H9 (cell line): ENCODE measurements at regions not wholly inside any gene's neighbourhood (a gene's known extent, or its start where the extent isn't known, plus 50 kb on each side); places are given as distances from the start of the nearest gene placed in this dataset.

Experiments
- DNase-seq: peaks from one replicate; pipeline ENCODE4 v3.0.0-alpha.2; 2017
- H2AFZ ChIP-seq: one replicate; pipeline ENCODE4 v1.6.1; 2013; ENCODE audit warnings: mild to moderate bottlenecking, low read length, control low read depth, moderate library complexity
- H2AK5ac ChIP-seq: 2 replicates; pipeline ENCODE4 v1.6.1; 2013; ENCODE audit warnings: low read length, control low read depth, mixed read lengths; ENCODE audit not compliant: insufficient read length
- H2BK120ac ChIP-seq: one replicate; pipeline ENCODE4 v1.6.1; 2013; ENCODE audit warnings: low read depth, mild to moderate bottlenecking, low read length, control low read depth, inconsistent platforms; ENCODE audit not compliant: poor library complexity, severe bottlenecking
- H2BK12ac ChIP-seq: 2 replicates; pipeline ENCODE4 v1.6.1; 2013; ENCODE audit warnings: low read length, control low read depth, mixed read lengths, low read depth; ENCODE audit not compliant: insufficient read length
- H2BK15ac ChIP-seq: 2 replicates; pipeline ENCODE4 v1.6.1; 2013; ENCODE audit warnings: low read depth, low read length, control low read depth
- H2BK20ac ChIP-seq: one replicate; pipeline ENCODE4 v1.6.1; 2013; ENCODE audit warnings: low read depth, mild to moderate bottlenecking, low read length, control low read depth, inconsistent platforms; ENCODE audit not compliant: poor library complexity, severe bottlenecking
- H2BK5ac ChIP-seq: 2 replicates; pipeline ENCODE4 v1.6.1; 2013; ENCODE audit warnings: low read length, control low read depth, mixed read lengths; ENCODE audit not compliant: insufficient read length
- H3K14ac ChIP-seq: 2 replicates; pipeline ENCODE4 v1.6.1; 2013; ENCODE audit warnings: low read length, control low read depth; ENCODE audit not compliant: insufficient read depth
- H3K18ac ChIP-seq: 2 replicates; pipeline ENCODE4 v1.6.1; 2013; ENCODE audit warnings: low read depth, mild to moderate bottlenecking, mixed read lengths, low read length, control low read depth; ENCODE audit not compliant: insufficient read length
- H3K23ac ChIP-seq: 2 replicates; pipeline ENCODE4 v1.6.1; 2013; ENCODE audit warnings: low read length, control low read depth, mixed read lengths, low read depth; ENCODE audit not compliant: insufficient read length
- H3K23me2 ChIP-seq: 2 replicates; pipeline ENCODE4 v1.6.1; 2013; ENCODE audit warnings: low read depth, mild to moderate bottlenecking, mixed read lengths, low read length, control low read depth; ENCODE audit not compliant: insufficient read length, poor library complexity, severe bottlenecking
- H3K27ac ChIP-seq: 2 replicates; pipeline ENCODE4 v1.5.1; 2013; ENCODE audit warnings: low read length, control low read depth, mixed read lengths, low read depth; ENCODE audit not compliant: insufficient read length
- H3K27me3 ChIP-seq: 2 replicates; pipeline ENCODE4 v1.6.1; 2013; ENCODE audit warnings: low read length, control low read depth, inconsistent platforms; ENCODE audit not compliant: insufficient read depth
- H3K4ac ChIP-seq: 2 replicates; pipeline ENCODE4 v1.6.1; 2013; ENCODE audit warnings: low read depth, mild to moderate bottlenecking, control low read depth, inconsistent platforms, low read length, moderate library complexity
- H3K4me1 ChIP-seq: 2 replicates; pipeline ENCODE4 v1.6.1; 2013; ENCODE audit warnings: low read length, control low read depth, inconsistent platforms; ENCODE audit not compliant: insufficient read depth
- H3K4me2 ChIP-seq: 2 replicates; pipeline ENCODE4 v1.6.1; 2013; ENCODE audit warnings: low read length, control low read depth, mixed read lengths; ENCODE audit not compliant: insufficient read length, insufficient read depth
- H3K56ac ChIP-seq: 2 replicates; pipeline ENCODE4 v1.6.1; 2013; ENCODE audit warnings: low read depth, mild to moderate bottlenecking, mixed read lengths, low read length, control low read depth; ENCODE audit not compliant: insufficient read length
- H3K79me1 ChIP-seq: 2 replicates; pipeline ENCODE4 v1.6.1; 2013; ENCODE audit warnings: low read depth, mild to moderate bottlenecking, moderate library complexity, low read length, control low read depth, inconsistent platforms; ENCODE audit not compliant: insufficient read depth, poor library complexity, severe bottlenecking
- H3K79me2 ChIP-seq: 2 replicates; pipeline ENCODE4 v1.6.1; 2013; ENCODE audit warnings: low read length, control low read depth, inconsistent platforms; ENCODE audit not compliant: insufficient read depth
- H3K9ac ChIP-seq: 2 replicates; pipeline ENCODE4 v1.6.1; 2013; ENCODE audit warnings: low read length, control low read depth, mixed read lengths; ENCODE audit not compliant: insufficient read length; ENCODE audit errors: extremely low read depth
- H3K9me3 ChIP-seq: one replicate; pipeline ENCODE4 v1.6.1; 2013; ENCODE audit warnings: low read depth, low read length, inconsistent platforms; ENCODE audit not compliant: control insufficient read depth
- H3T11ph ChIP-seq: one replicate; pipeline ENCODE4 v1.6.1; 2013; ENCODE audit warnings: mild to moderate bottlenecking, low read length, control low read depth, inconsistent platforms
- H4K20me1 ChIP-seq: one replicate; pipeline ENCODE4 v1.6.1; 2013; ENCODE audit not compliant: control insufficient read depth, insufficient read length, insufficient read depth
- H4K5ac ChIP-seq: 2 replicates; pipeline ENCODE4 v1.6.1; 2013; ENCODE audit warnings: low read depth, mild to moderate bottlenecking, mixed read lengths, low read length, control low read depth; ENCODE audit not compliant: insufficient read length
- H4K8ac ChIP-seq: replicated peaks from 2 replicates; pipeline ENCODE4 v1.6.1; 2013; ENCODE audit warnings: low read length, control low read depth, mixed read lengths, low read depth; ENCODE audit not compliant: insufficient read length
- H4K91ac ChIP-seq: 2 replicates; pipeline ENCODE4 v1.6.1; 2013; ENCODE audit warnings: low read depth, mild to moderate bottlenecking, moderate library complexity, mixed read lengths, low read length, control low read depth; ENCODE audit not compliant: insufficient read length
- H3K27ac Mint-ChIP-seq, 3 experiments: 2 replicates in 2 of 3; 3 replicates in 1 of 3; pipeline ENCODE4 v1.8.0; 2020 to 2021; ENCODE audit warnings: mixed read lengths in 3 of 3, mild to moderate bottlenecking in 1 of 3, moderate library complexity in 1 of 3
- H3K27me3 Mint-ChIP-seq: 2 replicates; pipeline ENCODE4 v1.8.0; 2021; ENCODE audit warnings: low read depth, mild to moderate bottlenecking, moderate library complexity, mixed read lengths
- H3K36me3 Mint-ChIP-seq, 3 experiments: 2 replicates in 2 of 3; 3 replicates in 1 of 3; pipeline ENCODE4 v1.8.0; 2020 to 2021; ENCODE audit warnings: low read depth in 3 of 3, mixed read lengths in 3 of 3; ENCODE audit not compliant: insufficient read depth in 1 of 3
- H3K4me1 Mint-ChIP-seq, 2 experiments: 2 replicates each; pipeline ENCODE4 v1.8.0; 2020; ENCODE audit warnings: mixed read lengths in 2 of 2
- H3K4me3 Mint-ChIP-seq, 2 experiments: 2 replicates in 1 of 2; 3 replicates in 1 of 2; pipeline ENCODE4 v1.8.0; 2020 to 2021; ENCODE audit warnings: mild to moderate bottlenecking in 2 of 2, mixed read lengths in 2 of 2, moderate library complexity in 1 of 2
- H3K9me3 Mint-ChIP-seq, 2 experiments: 2 replicates in 1 of 2; 3 replicates in 1 of 2; pipeline ENCODE4 v1.8.0; 2020; ENCODE audit warnings: mild to moderate bottlenecking in 2 of 2, mixed read lengths in 2 of 2, moderate library complexity in 1 of 2
- WGBS: extraction: QIAGEN DNeasy Blood & Tissue Kit; methylation state at CpG from one replicate; pipeline ENCODE4 v1.1.7; 2013; ENCODE audit warnings: missing lambda C conversion rate, low lambda C conversion rate, mixed read lengths; ENCODE audit not compliant: insufficient read length; ENCODE audit errors: extremely low coverage; 5-methylcytosine and 5-hydroxymethylcytosine counted together
- TF ChIP-seq, protein P1 (sequence below): fragments of 200-600 bp; sonication (generic); conservative IDR thresholded peaks from 3 replicates; pipeline ENCODE4 v1.8.0; 2021; ENCODE audit warnings: antibody characterized with exemption, mild to moderate bottlenecking

GRCh38 chr10:28072573-28072972, 73.7 kb upstream of the ODAD2 start:
- no peak overlapping the region for H2AFZ ChIP-seq
- H3K4me2 ChIP-seq: no peak overlapping the region
- H3K23ac ChIP-seq: no peak overlapping the region

More at GRCh38 chr10:28072573-28072972, 73.7 kb upstream of the ODAD2 start:
- Histone ChIP-seq H3K79me1 (no peaks in the 10 kb centered on the region), H2BK12ac (no peak overlapping the region), H4K20me1 (no peaks in the 10 kb centered on the region), H3K27me3 (no peaks in the 10 kb centered on the region), H2BK5ac (no peak overlapping the region), H2AK5ac (no peak overlapping the region), H4K5ac (no peak overlapping the region), H3K4me1 (no peaks in the 10 kb centered on the region; the same call in 1 of the 2 replicates), H2BK15ac (no peak overlapping the region), H2BK120ac (no peak overlapping the region), H3K18ac (no peak overlapping the region), H3K56ac (no peak overlapping the region), H4K91ac (no peak overlapping the region), H3K79me2 (no peaks in the 10 kb centered on the region), H3T11ph (no peak overlapping the region), H3K9me3 (no peaks in the 10 kb centered on the region), H3K9ac (no peak overlapping the region), H3K4ac (no peak overlapping the region), H3K27ac (no peak overlapping the region), H2BK20ac (no peak overlapping the region), H3K14ac (no peak overlapping the region), H4K8ac (no peak overlapping the region), H3K23me2 (no peaks in the 10 kb centered on the region)
- Mint-ChIP-seq H3K4me1 (peaks cover 3% of the 10 kb centered on the region in 2 experiments; a peak in 3 of 4 replicates), H3K27me3 (no peaks in the 10 kb centered on the region), H3K4me3 (no peak overlapping the region), H3K27ac (no peak overlapping the region), H3K36me3 (peaks cover 2 to 8% (median 7%) of the 10 kb centered on the region in 3 experiments; a peak in 6 of 7 replicates), H3K9me3 (peaks cover 0 to 4% of the 10 kb centered on the region in 2 experiments; a peak in 3 of 5 replicates)
- WGBS: no CpG with 5 or more reads among the region's 1 CpG
- TF ChIP-seq, protein P1, sequence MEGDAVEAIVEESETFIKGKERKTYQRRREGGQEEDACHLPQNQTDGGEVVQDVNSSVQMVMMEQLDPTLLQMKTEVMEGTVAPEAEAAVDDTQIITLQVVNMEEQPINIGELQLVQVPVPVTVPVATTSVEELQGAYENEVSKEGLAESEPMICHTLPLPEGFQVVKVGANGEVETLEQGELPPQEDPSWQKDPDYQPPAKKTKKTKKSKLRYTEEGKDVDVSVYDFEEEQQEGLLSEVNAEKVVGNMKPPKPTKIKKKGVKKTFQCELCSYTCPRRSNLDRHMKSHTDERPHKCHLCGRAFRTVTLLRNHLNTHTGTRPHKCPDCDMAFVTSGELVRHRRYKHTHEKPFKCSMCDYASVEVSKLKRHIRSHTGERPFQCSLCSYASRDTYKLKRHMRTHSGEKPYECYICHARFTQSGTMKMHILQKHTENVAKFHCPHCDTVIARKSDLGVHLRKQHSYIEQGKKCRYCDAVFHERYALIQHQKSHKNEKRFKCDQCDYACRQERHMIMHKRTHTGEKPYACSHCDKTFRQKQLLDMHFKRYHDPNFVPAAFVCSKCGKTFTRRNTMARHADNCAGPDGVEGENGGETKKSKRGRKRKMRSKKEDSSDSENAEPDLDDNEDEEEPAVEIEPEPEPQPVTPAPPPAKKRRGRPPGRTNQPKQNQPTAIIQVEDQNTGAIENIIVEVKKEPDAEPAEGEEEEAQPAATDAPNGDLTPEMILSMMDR: no peak
- no peak for DNase-seq
